GM19455 (cell line): ENCODE measurements at regions not wholly inside any gene's neighbourhood (a gene's known extent, or its start where the extent isn't known, plus 50 kb on each side); places are given as distances from the start of the nearest gene placed in this dataset.

Experiments
- ATAC-seq: cut with Tn5 transposase; IDR thresholded peaks from one replicate; pipeline ENCODE4 v1.9.1; 2021; ENCODE audit not compliant: unreplicated experiment

DNA sequence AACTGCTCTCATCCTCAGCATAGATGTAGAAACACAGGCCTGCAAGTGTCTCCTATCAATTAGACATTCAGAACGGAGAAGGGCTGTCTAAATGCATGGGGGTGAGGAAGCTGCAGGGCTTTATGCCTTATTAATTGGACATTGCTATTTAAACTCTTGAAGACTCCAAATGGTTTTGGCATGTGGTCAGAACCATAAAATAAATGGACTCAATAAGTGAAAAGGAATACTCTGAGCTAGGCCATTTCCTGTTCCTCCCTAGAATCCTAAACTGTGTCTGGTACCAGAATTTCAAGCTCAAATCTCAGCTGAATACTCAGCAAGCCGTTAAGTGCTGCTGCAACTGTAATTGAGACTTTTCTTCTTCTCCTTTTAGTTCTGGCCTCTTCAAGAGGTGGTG, 80.4 kb upstream of the C1orf87 start:
- no peak for ATAC-seq

DNA sequence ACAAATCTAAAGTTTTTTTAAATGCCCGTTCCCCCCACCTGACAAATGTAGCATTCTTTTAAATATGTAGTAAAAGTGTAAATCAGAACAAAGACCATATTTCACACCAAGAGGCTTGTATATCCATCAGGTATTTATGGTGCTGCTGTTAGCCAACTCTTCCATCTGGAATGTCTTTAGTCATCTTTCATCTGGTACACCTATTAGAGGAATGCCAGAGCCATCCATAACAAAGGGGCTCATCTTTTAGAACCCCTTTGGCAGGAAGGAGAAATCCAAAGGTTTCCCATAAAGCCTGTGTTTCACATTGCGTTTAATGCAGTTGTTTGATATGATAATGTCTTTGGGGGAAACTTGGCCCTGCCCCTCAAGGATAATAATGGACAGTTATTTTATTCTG, 79.3 kb upstream of the C1orf87 start:
- no peak for ATAC-seq

DNA sequence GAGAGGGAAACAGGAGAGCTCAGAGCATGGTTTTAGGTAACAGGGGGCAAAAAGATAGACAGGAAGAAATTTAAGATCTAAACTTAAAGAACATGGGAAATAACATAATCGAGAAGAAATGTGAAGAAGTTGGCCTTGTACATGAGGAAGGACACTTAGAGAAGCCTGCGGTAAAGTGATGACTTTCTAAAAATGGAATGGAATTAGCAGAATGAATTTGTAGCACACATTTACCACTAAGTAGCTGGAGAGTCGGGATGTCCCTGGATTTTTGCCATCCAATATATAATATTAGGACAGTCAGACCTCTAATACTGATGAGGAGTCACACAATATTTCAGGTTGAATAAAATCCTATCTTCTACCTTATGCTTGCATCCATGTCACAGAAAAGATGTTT, 77.7 kb upstream of the C1orf87 start:
- ATAC-seq: no peak

DNA sequence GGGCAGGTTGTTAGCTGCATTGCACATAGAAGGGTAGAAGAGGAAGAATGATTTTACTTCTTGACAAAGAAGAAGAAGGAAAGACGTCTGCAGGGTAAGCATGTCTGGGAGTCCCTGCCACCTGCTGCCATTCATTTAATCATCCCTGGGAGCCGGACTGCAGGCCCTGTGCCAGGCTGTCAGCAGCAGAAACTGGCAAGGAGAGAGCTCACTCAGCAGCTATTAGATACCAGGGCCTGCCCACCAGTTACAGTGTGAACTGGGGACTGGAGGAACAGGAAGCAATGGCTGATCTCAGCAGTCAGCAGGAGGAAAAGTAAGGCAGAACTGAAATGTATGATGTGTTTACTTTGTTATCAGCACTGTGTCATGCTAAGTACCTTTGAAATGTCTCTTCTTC, 75.7 kb upstream of the C1orf87 start:
- no peak for ATAC-seq

DNA sequence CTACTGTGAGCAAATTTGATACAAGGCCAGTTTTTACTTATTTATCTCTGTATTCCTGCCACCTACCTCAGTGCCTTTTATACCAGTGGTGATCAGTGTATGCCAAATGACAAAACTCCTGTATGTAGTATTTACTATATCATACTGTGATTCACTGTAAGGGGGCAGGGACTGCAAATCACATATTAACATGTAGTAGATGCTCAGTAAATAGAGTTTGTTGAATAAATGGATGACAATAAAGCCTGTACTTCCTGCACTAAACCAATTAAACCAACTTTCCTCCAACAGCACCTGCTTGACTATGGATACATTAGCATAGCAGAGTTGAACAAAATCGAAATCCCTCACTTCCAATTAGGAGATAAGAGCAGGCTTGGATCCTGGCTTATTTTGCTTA, 73.3 kb upstream of the C1orf87 start:
- ATAC-seq: no peak

DNA sequence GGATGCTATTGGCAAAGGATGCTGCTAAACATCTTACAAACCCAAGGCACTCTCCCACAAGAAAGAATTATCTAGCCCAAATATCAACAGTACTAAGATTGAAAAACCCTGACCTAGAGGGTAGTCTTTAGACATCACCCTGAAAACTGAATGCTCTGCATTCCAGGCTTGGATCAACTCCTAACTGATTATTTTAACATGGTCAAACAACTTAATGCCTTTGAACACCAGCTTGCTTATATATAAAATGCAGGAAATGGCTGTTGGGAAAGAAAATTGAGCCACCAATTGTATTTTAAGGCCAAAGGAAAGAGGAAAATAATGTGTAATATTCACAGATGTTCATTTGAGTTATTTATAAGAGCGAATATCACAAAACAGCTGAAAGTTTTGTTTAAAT, 72.2 kb upstream of the C1orf87 start:
- ATAC-seq: no peak

DNA sequence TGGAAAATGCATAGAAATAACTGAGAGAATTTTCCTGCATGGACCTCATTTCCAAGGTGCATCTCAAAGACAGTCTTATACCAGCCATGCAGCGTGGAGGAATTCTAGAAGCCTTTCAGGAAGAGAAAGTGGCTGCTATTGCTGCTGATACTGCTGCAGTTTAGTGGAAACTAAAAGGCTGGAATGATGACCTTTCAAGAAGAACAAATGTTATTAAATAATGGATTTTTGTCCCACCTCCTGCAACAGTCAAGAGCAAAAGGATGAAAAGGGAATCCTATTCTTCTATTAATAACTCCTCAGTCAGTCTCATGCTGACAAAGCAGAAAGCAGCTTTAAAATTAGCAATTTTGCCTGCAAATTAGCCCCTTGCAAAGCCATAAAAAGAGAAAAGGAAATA, 68.2 kb upstream of the C1orf87 start:
- no peak for ATAC-seq

DNA sequence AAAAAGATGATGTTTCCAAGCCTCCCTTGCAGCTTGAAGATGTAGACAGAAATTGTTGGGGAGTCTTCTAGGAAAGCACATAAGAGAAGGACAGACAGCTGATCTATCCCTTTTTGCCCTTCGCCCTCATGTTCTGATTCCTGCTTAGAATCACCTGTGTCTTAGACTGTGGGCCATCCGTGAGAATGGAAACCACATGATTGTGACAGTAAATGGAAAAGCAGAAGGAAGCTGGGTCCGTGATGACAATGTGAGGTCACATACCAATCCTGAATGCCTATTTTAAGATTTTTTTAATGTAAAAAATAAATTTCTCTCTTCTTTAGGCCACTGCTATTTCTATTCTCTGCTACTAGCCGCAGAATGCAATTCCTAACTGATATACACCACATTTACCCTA, 67.7 kb upstream of the C1orf87 start:
- no peak for ATAC-seq

DNA sequence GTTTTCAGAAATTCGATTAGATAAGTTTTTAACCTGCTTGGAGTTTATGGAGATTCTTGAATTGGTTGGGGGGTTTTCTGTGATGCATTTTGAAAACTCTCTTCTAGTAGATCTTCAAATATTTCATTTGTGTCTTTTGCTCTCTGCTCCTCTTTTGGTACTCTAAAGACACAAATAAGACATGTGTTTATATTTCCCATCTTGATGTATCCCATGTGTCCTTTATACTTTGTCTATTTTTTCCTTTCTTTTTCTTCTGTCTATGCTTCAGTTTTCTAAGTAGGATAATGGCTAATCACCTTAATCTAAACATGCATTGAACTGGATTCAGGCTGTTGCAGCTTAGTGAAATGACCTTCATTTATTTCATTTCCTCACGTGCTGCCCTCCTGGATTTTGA, 63.8 kb upstream of the C1orf87 start:
- ATAC-seq: no peak

DNA sequence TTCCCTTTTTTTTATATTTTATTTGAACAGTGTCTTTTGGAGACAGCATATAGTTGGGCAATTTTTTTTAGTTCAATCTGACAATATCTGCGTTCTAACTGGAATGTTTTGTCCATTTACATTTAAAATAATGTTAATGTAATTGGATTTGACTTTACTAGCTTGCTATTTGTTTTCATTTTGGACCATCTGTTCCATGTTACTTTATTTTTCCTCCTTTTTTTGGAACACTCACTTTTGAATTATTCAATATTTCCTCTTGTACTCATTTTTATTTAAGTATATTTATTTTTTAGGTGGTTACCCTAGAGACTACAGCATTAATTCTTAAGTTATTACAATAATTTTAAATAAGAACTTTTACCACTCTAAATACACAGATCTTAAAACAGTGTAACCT, 62.8 kb upstream of the C1orf87 start:
- no peak for ATAC-seq

DNA sequence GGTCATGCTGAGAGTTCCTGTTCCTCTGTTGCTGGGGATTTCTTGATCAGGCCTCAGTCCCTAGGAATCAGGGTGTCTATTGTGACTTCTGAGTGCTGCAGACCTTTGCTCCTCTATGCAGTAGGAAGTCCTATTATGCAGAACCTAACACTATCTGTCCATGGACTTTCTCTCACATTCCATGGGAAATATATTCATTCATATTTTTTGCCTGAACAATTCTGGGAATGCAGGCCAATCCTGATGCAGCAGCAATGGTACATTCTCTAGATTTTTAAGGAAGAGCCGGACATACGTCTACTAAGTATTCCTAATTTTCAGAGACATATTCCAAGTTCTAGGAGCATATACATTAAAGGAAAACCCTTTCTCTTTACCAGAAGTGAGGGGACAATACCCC, 61.1 kb upstream of the C1orf87 start:
- no peak for ATAC-seq

DNA sequence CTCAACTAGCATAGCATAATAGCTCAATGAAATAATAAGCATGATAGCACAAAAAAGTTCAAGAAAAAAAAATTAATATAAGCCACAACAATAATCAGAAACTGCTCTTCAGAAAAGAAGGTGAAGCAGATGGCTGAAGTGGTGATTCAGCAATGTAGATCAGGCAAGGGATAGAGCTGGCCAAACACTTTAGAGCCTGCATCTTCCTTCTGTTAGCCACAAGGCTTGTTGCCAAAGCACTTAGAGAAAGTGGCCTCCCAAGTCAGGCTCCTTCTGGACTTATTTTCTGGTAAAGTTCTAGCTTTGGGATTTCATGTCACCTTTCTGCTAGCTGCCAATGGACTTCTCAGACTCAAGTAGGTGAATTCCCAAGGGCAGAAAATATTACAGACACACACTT, 60.3 kb upstream of the C1orf87 start:
- no peak for ATAC-seq

DNA sequence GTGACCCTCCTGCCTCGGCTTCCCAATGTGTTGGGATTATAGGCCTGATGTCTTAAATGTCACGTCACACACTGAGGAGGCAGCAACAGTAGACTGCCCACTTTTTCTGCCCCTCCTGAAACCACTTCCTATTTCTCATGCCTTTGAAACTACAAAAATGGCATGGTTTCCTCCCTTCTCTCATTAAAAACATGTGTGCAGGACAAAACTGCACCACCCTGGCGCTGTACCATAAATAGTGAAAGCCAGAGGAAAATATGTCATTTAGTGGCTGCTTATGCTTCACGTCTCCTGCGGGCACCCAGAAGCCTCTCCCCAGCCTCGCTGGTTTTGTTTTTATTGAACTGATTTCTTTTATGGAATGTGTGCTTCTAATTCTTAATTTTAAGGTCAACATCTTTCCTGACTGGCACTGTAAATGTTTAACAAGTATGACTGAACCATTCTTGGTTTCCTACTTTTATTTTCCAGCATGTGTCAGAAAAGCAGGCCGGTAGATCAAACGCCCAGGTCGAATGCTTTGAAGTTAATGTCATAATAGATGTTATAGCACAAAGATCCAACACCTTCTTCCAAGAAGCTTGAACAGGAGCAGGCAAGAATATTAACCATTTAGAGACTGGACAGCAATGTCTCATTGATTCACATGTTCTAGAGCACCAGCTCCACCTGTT, 59.6 kb upstream of the C1orf87 start:
- no peak for ATAC-seq

DNA sequence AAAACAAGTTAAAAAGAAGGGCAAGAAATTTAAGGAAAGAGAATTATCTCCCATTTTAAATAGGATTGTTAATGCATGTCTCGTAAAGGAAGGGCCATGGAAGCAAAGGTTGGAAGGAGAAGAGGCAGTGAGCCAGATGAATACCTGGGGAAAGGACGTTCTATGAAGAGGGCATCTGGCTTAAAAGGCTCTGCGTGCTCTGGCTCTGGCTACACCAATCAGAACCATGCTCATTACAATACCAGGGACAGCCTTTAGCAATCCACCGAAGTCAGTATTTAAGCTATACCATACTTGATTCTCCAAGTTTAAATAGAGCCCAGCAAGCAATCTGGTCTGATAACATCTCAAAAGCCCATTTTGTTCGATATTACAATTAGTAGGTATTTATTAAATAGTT, 58.5 kb upstream of the C1orf87 start:
- ATAC-seq: no peak

DNA sequence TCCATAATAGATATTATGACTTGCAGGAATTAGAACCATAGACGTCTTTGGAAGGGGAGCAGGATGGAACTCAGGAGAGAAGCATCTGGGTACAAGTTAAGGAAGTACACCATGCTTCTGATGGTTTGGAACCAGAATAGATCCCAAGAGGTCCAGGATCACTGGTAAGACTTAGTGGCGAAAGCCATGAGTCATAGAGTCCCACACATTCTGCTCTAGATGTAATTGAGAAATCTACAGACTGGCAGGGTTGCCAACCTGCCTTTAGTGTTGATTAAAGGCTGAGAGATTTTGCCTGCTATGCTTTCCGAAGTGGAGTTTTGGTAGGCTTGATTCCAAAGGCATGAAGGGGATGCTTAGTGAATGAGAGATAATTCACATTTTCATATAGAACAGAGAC, 57.1 kb upstream of the C1orf87 start:
- no peak for ATAC-seq

DNA sequence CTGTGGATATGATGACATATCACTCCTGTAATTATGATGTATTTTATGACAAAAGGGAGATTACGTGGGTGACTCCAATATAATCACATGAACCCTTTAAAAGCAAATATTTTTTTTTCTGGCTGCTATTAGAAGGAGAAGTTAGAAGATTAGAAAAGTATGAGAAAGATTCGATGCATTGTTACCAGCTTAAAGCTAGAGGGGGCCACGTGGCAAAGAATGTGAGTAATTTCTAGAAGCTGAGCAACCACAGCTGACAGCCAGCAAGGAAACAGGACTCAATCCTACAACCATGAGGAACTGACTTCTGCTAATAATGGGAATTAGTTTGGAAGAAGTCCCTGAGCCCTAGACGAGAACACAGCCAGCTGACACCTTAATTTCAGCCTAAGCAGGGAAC, 56.3 kb upstream of the C1orf87 start:
- no peak for ATAC-seq

DNA sequence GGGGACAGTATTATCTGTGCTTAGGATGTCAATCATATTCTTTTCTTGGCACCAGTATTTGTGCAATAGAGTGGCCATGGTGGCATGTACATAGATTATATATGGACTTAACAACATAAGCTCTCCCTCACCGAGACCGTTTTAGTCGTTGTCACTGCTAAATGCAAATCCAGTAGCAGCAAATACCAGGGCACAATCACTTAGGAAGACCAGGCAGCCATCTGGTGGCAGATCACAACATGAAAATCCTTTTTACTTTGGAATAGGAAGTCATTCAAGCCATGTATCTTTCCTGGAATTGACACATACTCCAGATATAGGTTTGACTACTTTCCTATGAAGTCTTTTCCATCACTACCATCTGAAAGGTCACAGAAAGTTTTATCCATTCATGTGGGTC, 53.2 kb upstream of the C1orf87 start:
- ATAC-seq: no peak
